ENCODE measurements at regions not wholly inside any gene's neighbourhood (a gene's known extent, or its start where the extent isn't known, plus 50 kb on each side); places are given as distances from the start of the nearest gene placed in this dataset.

DNA sequence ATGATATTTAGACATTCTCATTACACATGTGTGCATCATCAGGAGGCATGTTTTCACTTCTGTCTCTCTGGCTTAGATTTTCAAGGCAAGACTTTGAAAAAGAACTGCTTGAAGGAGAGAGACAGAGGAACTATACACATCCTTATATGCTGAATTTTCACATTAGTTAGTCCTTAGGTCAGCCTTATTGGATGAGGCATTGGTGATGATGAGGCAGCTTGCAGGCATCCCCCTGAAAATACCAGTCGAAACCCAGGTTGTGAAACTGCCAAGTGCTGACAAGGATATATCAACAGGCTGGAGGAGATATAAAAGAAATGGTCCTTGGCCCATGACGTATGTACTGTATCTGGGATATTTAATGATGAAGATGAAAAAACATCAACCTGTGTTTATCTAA, 297.2 kb upstream of the AADAT start:
- DNase-seq (ENCODE audit: low read depth, low spot score), result no peak
- no peak for ATAC-seq
- Histone ChIP-seq H2AFZ (ENCODE audit: low read depth, low read length, poor library complexity, severe bottlenecking) (no peak overlapping the region), H3K79me2 (ENCODE audit: insufficient read depth, low read length) (no peaks in the 10 kb centered on the region), H4K20me1 (ENCODE audit: insufficient read depth) (no peaks in the 10 kb centered on the region), H3K27me3 (ENCODE audit: insufficient read depth, low read length) (no peaks in the 10 kb centered on the region), H3K9me2 (ENCODE audit: insufficient read depth) (no peaks in the 10 kb centered on the region), H3K36me3 (ENCODE audit: control insufficient read depth in 1 of 2, insufficient read depth in 2 of 2, low read length in 2 of 2) (no peaks in the 10 kb centered on the region), H3K27ac (ENCODE audit: low read depth, low read length) (no peak overlapping the region), H3K4me2 (ENCODE audit: low read length) (no peak overlapping the region), H3K9ac (ENCODE audit: low read length) (no peak overlapping the region), H3K4me1 (ENCODE audit: control insufficient read depth in 1 of 2, insufficient read depth in 2 of 2, low read length in 2 of 2) (no peaks in the 10 kb centered on the region), H3K9me3 (ENCODE audit: control insufficient read depth in 1 of 2, insufficient read depth in 1 of 2, low read depth in 1 of 2, low read length in 2 of 2) (no peaks in the 10 kb centered on the region), H3K4me3 (replicated peaks in 1 of 2; ENCODE audit: low read depth in 1 of 2, low read length in 2 of 2) (no peak overlapping the region)
- intact Hi-C loops (cut with micrococcal nuclease), result no loop called here
- BruUV-seq (replicated peaks), result no TSS peak
- RAD21 ChIA-PET (ENCODE audit: low non-redundant PET in 1 of 2, low total read pairs in 2 of 2, uncharacterized antibody in 2 of 2, unreplicated experiment in 2 of 2), result no interaction called here
- CTCF ChIA-PET, result no interaction called here
- TF ChIP-seq ELF1 (IDR thresholded peaks at IDR 0.05; ENCODE audit: borderline replicate concordance, low read depth) (no peak), EGR1 (IDR thresholded peaks at IDR 0.05; ENCODE audit: low read depth) (no peak), CTCF (IDR thresholded peaks at IDR 0.05 in 2 of 3, conservative IDR thresholded peaks at IDR 0.05 in 1 of 3; ENCODE audit: borderline replicate concordance in 1 of 3, insufficient read depth in 1 of 3, low read depth in 2 of 3, low read length in 2 of 3) (no peak), POLR2A (IDR thresholded peaks at IDR 0.05; ENCODE audit: borderline replicate concordance, extremely low read depth, insufficient read depth, insufficient read length) (no peak), ZNF274 (IDR thresholded peaks at IDR 0.05; ENCODE audit: low read depth, low read length) (no peak), SRF (IDR thresholded peaks at IDR 0.05; ENCODE audit: low read depth) (no peak), TCF7L2 (IDR thresholded peaks at IDR 0.05; ENCODE audit: borderline replicate concordance, extremely low read depth, insufficient read depth, insufficient read length) (no peak), SP1 (IDR thresholded peaks at IDR 0.05; ENCODE audit: low read depth) (no peak), MAX (IDR thresholded peaks at IDR 0.05) (no peak), EZH2 (IDR thresholded peaks at IDR 0.05) (no peak), CEBPB (IDR thresholded peaks at IDR 0.05; ENCODE audit: low read depth) (no peak), ZFX (IDR thresholded peaks at IDR 0.05) (no peak), CBX3 (IDR thresholded peaks at IDR 0.05; ENCODE audit: low read depth) (no peak), ATF3 (IDR thresholded peaks at IDR 0.05) (no peak), RAD21 (IDR thresholded peaks at IDR 0.05; ENCODE audit: low read depth) (no peak), EZH2phosphoT487 (IDR thresholded peaks at IDR 0.05; ENCODE audit: borderline replicate concordance) (no peak)
- TF ChIP-seq, protein P1, sequence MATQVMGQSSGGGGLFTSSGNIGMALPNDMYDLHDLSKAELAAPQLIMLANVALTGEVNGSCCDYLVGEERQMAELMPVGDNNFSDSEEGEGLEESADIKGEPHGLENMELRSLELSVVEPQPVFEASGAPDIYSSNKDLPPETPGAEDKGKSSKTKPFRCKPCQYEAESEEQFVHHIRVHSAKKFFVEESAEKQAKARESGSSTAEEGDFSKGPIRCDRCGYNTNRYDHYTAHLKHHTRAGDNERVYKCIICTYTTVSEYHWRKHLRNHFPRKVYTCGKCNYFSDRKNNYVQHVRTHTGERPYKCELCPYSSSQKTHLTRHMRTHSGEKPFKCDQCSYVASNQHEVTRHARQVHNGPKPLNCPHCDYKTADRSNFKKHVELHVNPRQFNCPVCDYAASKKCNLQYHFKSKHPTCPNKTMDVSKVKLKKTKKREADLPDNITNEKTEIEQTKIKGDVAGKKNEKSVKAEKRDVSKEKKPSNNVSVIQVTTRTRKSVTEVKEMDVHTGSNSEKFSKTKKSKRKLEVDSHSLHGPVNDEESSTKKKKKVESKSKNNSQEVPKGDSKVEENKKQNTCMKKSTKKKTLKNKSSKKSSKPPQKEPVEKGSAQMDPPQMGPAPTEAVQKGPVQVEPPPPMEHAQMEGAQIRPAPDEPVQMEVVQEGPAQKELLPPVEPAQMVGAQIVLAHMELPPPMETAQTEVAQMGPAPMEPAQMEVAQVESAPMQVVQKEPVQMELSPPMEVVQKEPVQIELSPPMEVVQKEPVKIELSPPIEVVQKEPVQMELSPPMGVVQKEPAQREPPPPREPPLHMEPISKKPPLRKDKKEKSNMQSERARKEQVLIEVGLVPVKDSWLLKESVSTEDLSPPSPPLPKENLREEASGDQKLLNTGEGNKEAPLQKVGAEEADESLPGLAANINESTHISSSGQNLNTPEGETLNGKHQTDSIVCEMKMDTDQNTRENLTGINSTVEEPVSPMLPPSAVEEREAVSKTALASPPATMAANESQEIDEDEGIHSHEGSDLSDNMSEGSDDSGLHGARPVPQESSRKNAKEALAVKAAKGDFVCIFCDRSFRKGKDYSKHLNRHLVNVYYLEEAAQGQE (IDR thresholded peaks at IDR 0.05; ENCODE audit: low read depth), result no peak
- TF ChIP-seq, protein P2, sequence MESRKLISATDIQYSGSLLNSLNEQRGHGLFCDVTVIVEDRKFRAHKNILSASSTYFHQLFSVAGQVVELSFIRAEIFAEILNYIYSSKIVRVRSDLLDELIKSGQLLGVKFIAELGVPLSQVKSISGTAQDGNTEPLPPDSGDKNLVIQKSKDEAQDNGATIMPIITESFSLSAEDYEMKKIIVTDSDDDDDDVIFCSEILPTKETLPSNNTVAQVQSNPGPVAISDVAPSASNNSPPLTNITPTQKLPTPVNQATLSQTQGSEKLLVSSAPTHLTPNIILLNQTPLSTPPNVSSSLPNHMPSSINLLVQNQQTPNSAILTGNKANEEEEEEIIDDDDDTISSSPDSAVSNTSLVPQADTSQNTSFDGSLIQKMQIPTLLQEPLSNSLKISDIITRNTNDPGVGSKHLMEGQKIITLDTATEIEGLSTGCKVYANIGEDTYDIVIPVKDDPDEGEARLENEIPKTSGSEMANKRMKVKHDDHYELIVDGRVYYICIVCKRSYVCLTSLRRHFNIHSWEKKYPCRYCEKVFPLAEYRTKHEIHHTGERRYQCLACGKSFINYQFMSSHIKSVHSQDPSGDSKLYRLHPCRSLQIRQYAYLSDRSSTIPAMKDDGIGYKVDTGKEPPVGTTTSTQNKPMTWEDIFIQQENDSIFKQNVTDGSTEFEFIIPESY (IDR thresholded peaks at IDR 0.05; ENCODE audit: extremely low read depth, insufficient replicate concordance, low read length), result no peak
- POLR2A ChIA-PET, result no interaction called here
